Mucosa of stomach (tissue), 1 donor: ENCODE measurements at regions not wholly inside any gene's neighbourhood (a gene's known extent, or its start where the extent isn't known, plus 50 kb on each side); places are given as distances from the start of the nearest gene placed in this dataset.

ENCODE experiments used
- H3K27me3 ChIP-seq: one replicate; pipeline ENCODE4 v1.7.0; 2013; ENCODE audit warnings: mild to moderate bottlenecking, low read length; ENCODE audit not compliant: control insufficient read depth, insufficient read depth
- H3K36me3 ChIP-seq: one replicate; pipeline ENCODE4 v1.7.0; 2013; ENCODE audit warnings: low read length; ENCODE audit not compliant: control insufficient read depth, insufficient read depth
- H3K4me1 ChIP-seq: one replicate; pipeline ENCODE4 v1.7.0; 2013; ENCODE audit warnings: mild to moderate bottlenecking, low read length; ENCODE audit not compliant: control insufficient read depth, insufficient read depth
- H3K4me3 ChIP-seq: one replicate; pipeline ENCODE4 v1.7.0; 2013; ENCODE audit warnings: low read length
- H3K9ac ChIP-seq: one replicate; pipeline ENCODE4 v1.7.0; 2013; ENCODE audit warnings: mild to moderate bottlenecking, low read length, moderate library complexity
- H3K9me3 ChIP-seq: one replicate; pipeline ENCODE4 v1.7.0; 2013; ENCODE audit warnings: mild to moderate bottlenecking, low read length, moderate library complexity; ENCODE audit not compliant: control insufficient read depth
- donor health status: Pancreatic carcinoma.

DNA sequence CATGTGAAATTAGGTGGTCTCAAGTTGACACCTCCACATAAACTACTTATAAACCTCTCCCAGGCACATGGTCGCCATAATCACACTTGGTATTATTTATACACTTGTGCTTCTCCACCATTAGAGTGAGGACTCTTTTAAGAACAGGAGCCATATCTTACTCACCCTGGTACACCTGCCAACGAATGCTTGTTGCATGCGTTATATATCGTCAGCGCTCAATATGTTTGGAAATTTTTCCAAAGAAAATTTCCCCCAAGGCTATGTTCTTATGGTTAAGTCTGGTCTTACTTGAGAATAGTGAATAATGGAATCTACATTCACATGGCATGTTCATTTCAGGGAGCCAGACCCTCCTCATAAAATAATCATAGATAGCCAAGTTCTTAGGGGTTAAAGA, 271.7 kb downstream of the BCL11A start:
- H3K27me3 ChIP-seq, result no peaks in the 10 kb centered on the region
- no peaks in the 10 kb centered on the region for H3K9me3 ChIP-seq
- no peaks in the 10 kb centered on the region for H3K4me1 ChIP-seq
- no peak overlapping the region for H3K4me3 ChIP-seq
- H3K9ac ChIP-seq, result no peak overlapping the region
- no peaks in the 10 kb centered on the region for H3K36me3 ChIP-seq

DNA sequence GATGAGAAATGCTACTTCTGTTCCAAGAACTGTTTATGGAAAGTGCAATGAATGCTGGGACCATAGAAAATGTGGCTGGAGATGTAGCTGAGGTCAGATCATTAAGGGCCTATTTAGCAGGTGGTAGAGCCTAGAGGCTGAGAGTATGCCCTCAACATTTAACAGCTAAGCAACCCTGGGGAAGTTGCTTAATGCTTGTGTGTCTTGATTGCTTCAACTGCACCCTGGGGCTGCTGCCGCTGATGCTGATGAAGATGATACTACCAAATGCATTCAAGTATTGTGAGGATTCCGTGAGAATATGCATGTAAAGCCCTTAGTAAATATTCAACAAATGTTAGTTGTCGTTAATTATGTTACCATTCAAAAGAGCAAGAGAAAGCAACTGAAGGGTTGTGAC, 273.2 kb downstream of the BCL11A start:
- no peak overlapping the region for H3K9ac ChIP-seq
- no peaks in the 10 kb centered on the region for H3K4me1 ChIP-seq
- H3K9me3 ChIP-seq, result no peaks in the 10 kb centered on the region
- H3K27me3 ChIP-seq, result no peaks in the 10 kb centered on the region
- no peaks in the 10 kb centered on the region for H3K36me3 ChIP-seq
- H3K4me3 ChIP-seq, result no peak overlapping the region

DNA sequence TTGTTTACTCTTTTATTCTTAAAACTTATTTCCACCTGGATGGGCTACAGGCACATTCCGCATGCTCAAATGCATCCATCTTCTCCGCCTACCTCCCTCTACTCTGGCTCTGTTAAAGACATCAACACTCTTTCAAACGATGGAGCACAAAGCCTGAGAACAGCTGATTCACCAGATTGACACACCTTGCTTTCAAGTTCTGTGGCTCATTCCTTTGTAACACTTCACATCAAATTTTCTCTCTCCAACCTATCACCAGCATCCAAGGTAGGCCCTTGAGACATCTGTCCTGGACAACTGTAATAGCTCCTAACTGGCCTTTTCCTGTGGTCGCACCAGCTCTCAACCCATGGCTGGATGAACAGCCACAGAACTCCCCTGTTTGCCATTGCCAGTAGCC, 274.5 kb downstream of the BCL11A start:
- H3K9ac ChIP-seq, result no peak overlapping the region
- no peak overlapping the region for H3K4me3 ChIP-seq
- no peaks in the 10 kb centered on the region for H3K27me3 ChIP-seq
- H3K4me1 ChIP-seq, result no peaks in the 10 kb centered on the region
- H3K9me3 ChIP-seq, result no peaks in the 10 kb centered on the region
- H3K36me3 ChIP-seq, result no peaks in the 10 kb centered on the region

GRCh38 chr2:60275958-60276357, 277.5 kb downstream of the BCL11A start:
- H3K9me3 ChIP-seq, result no peaks in the 10 kb centered on the region
- H3K27me3 ChIP-seq, result no peaks in the 10 kb centered on the region
- H3K4me3 ChIP-seq, result no peak overlapping the region
- H3K4me1 ChIP-seq, result no peaks in the 10 kb centered on the region
- H3K9ac ChIP-seq, result no peak overlapping the region
- H3K36me3 ChIP-seq, result no peaks in the 10 kb centered on the region

- Histone ChIP-seq H3K4me3 (no peak overlapping the region), H3K9me3 (no peaks in the 10 kb centered on the region), H3K27me3 (no peaks in the 10 kb centered on the region), H3K9ac (no peak overlapping the region), H3K4me1 (no peaks in the 10 kb centered on the region), H3K36me3 (no peaks in the 10 kb centered on the region)
These were observed 279.6 kb downstream of the BCL11A start for GRCh38 chr2:60273836-60274235.

DNA sequence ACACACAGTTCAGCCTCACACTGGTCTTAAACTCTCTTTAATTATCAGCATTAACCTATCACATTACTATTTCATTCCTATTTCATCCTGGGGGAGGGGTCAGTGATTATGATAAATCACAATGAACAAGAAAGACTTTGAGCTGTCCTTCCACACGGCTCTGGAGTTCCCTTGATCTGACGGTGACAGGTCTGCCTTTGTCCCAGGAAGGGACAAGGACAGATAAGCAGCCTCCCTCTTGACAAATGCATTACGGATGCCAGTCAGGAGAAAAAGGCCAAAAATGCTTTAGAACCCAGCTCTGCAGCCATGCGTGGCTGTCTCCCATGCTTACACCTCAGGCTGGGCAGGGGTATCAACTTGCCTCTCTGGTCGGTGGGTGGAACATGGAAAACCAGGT, 281.7 kb downstream of the BCL11A start:
- no peak overlapping the region for H3K9ac ChIP-seq
- no peaks in the 10 kb centered on the region for H3K27me3 ChIP-seq
- H3K4me1 ChIP-seq, result no peaks in the 10 kb centered on the region
- no peaks in the 10 kb centered on the region for H3K9me3 ChIP-seq
- no peak overlapping the region for H3K4me3 ChIP-seq
- no peaks in the 10 kb centered on the region for H3K36me3 ChIP-seq

- Histone ChIP-seq H3K27me3 (no peaks in the 10 kb centered on the region), H3K4me1 (no peaks in the 10 kb centered on the region), H3K9me3 (no peaks in the 10 kb centered on the region), H3K36me3 (no peaks in the 10 kb centered on the region), H3K9ac (no peak overlapping the region), H3K4me3 (no peak overlapping the region)
These were observed 282.3 kb downstream of the BCL11A start for GRCh38 chr2:60271131-60271530.

DNA sequence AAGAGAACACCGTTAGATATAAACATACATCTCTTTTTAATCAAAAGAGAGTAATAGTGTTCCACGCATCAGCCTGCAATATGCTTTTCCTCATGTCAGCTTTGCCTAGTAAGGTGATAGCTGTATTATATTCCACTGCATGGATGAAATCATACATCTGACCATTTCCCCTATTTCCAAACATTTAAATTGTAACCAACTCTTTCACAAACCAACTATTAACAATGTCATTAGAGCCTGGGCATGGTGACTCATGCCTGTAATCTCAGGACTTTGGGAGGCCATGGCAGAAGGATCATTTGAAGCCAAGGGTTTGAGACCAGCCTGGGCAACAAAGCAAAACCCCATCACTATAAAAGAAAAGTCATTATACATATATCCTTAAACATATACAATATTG, 284.8 kb downstream of the BCL11A start:
- H3K9me3 ChIP-seq, result no peaks in the 10 kb centered on the region
- H3K4me3 ChIP-seq, result no peak overlapping the region
- H3K4me1 ChIP-seq, result no peaks in the 10 kb centered on the region
- no peaks in the 10 kb centered on the region for H3K36me3 ChIP-seq
- H3K27me3 ChIP-seq, result no peaks in the 10 kb centered on the region
- no peak overlapping the region for H3K9ac ChIP-seq

- Histone ChIP-seq H3K4me1 (no peaks in the 10 kb centered on the region), H3K27me3 (no peaks in the 10 kb centered on the region), H3K9ac (no peak overlapping the region), H3K4me3 (no peak overlapping the region), H3K9me3 (no peaks in the 10 kb centered on the region), H3K36me3 (no peaks in the 10 kb centered on the region)
These were observed 285.4 kb downstream of the BCL11A start for GRCh38 chr2:60268032-60268431.

DNA sequence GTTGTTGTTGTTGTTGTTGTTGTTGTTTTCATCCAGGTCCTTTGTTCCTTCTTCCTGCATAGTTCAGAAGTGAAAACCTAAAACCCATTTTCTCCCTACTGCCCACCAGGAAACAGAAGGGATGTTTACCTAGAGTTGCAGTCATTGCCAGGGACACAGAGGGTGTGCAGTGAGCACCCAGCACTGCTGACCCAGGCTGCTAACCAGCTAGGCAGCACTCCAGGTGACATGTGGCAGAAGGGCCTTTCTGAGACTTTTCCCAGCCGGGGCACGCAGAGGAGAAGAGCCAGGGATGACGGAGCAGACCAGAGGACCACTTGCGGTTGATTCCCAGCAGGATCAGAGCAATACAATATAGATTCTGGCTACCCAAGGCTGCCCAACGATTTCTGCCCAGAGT, 286.3 kb downstream of the BCL11A start:
- Histone ChIP-seq H3K4me1 (no peaks in the 10 kb centered on the region), H3K9ac (no peak overlapping the region), H3K36me3 (no peaks in the 10 kb centered on the region), H3K9me3 (no peaks in the 10 kb centered on the region), H3K27me3 (no peaks in the 10 kb centered on the region), H3K4me3 (no peak overlapping the region)

- H3K9ac ChIP-seq, result no peak overlapping the region
- H3K27me3 ChIP-seq, result no peaks in the 10 kb centered on the region
- no peaks in the 10 kb centered on the region for H3K4me1 ChIP-seq
- no peaks in the 10 kb centered on the region for H3K9me3 ChIP-seq
- H3K4me3 ChIP-seq, result no peak overlapping the region
- H3K36me3 ChIP-seq, result no peaks in the 10 kb centered on the region
These were observed 291.3 kb downstream of the BCL11A start for GRCh38 chr2:60262178-60262577.

GRCh38 chr2:60260639-60261296, 292.7 kb downstream of the BCL11A start:
- Histone ChIP-seq H3K36me3 (no peaks in the 10 kb centered on the region), H3K4me1 (no peaks in the 10 kb centered on the region), H3K9ac (no peak overlapping the region), H3K9me3 (no peaks in the 10 kb centered on the region), H3K4me3 (no peak overlapping the region), H3K27me3 (no peaks in the 10 kb centered on the region)

DNA sequence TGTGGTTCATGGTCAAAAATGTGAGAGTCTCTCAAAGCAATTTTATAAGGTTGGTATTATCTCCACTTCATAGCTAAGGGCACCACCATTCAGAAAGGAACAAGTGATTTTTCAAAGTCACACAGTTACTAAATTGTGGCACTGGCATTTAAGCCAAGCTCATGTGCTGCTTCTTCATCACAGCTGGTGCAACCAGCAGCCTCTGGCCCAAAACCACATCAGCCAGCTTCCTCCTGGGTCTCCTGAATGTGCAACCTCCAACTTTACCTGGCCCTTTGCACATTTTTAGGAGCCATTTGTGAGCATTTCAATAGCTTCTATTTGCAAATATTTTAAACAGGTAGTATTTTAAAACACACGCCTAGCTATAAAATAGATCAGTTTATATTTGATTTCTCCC, 293.7 kb downstream of the BCL11A start:
- H3K9ac ChIP-seq, result no peak overlapping the region
- no peak overlapping the region for H3K4me3 ChIP-seq
- no peaks in the 10 kb centered on the region for H3K27me3 ChIP-seq
- no peaks in the 10 kb centered on the region for H3K9me3 ChIP-seq
- no peaks in the 10 kb centered on the region for H3K4me1 ChIP-seq
- H3K36me3 ChIP-seq, result no peaks in the 10 kb centered on the region
